Tibial nerve (tissue), 4 donors: ENCODE measurements at regions not wholly inside any gene's neighbourhood (a gene's known extent, or its start where the extent isn't known, plus 50 kb on each side); places are given as distances from the start of the nearest gene placed in this dataset.

ENCODE experiments used
- DNase-seq, 2 donors: peaks; one replicate each; pipeline ENCODE4 v3.0.0-alpha.2; 2019; ENCODE audit warnings: low spot score in 2 of 2
- H3K27ac ChIP-seq, 4 donors: fragments of 200-600 bp; sonication (generic) in 3 of 4; one replicate each; pipeline ENCODE4 v1.5.1; 2017 to 2019; ENCODE audit warnings: mild to moderate bottlenecking in 1 of 4
- H3K27me3 ChIP-seq, 2 donors: fragments of 200-600 bp; sonication (generic) in 1 of 2; one replicate each; pipeline versions ENCODE4 v1.5.1 to v1.6.0; 2017 to 2019
- H3K36me3 ChIP-seq, 3 donors: fragments of 200-600 bp; sonication (generic); one replicate each; pipeline ENCODE4 v1.5.1; 2018 to 2019
- H3K4me1 ChIP-seq, 4 donors: fragments of 200-600 bp; sonication (generic) in 3 of 4; one replicate each; pipeline ENCODE4 v1.5.1; 2017 to 2019
- H3K4me3 ChIP-seq, 4 donors: fragments of 200-600 bp; sonication (generic) in 3 of 4; one replicate each; pipeline ENCODE4 v1.5.1; 2017 to 2019; ENCODE audit warnings: mild to moderate bottlenecking in 1 of 4, moderate library complexity in 1 of 4
- H3K9me3 ChIP-seq, 4 donors: fragments of 200-600 bp; sonication (generic) in 3 of 4; one replicate each; pipeline ENCODE4 v1.5.1; 2017 to 2019
- CTCF ChIP-seq, 5 experiments: fragments of 200-600 bp in 3 of 5; fragments of 450-650 bp in 2 of 5; sonication (generic) in 3 of 5; IDR thresholded peaks; one replicate each; pipeline ENCODE4 v1.5.1; 2016 to 2019; ENCODE audit warnings: antibody characterized with exemption in 5 of 5, mild to moderate bottlenecking in 3 of 5, moderate library complexity in 2 of 5
- EP300 ChIP-seq, 2 donors: sonication (generic); formaldehyde crosslinking; IDR thresholded peaks; one replicate each; pipeline ENCODE4 v1.6.1; 2017; ENCODE audit warnings: antibody characterized with exemption in 2 of 2, mild to moderate bottlenecking in 1 of 2
- POLR2A ChIP-seq, 2 donors: fragments of 450-650 bp; IDR thresholded peaks; one replicate each; pipeline ENCODE4 v1.6.1; 2017; ENCODE audit warnings: antibody characterized with exemption in 2 of 2, mild to moderate bottlenecking in 2 of 2, moderate library complexity in 2 of 2
- WGBS, 2 donors: methylation state at CpG; one replicate each; pipeline ENCODE4 v1.1.5; 2018; 5-methylcytosine and 5-hydroxymethylcytosine counted together

- H3K4me3 ChIP-seq = no peak overlapping the region
- H3K9me3 ChIP-seq = no peaks in the 10 kb centered on the region
- H3K36me3 ChIP-seq = no peaks in the 10 kb centered on the region
- no peak for DNase-seq
- H3K27ac ChIP-seq = no peak overlapping the region
- H3K27me3 ChIP-seq = no peaks in the 10 kb centered on the region
- 50 to 52% methylated on average over 2 of the region's 2 CpGs for WGBS, 2 donors
- no peaks in the 10 kb centered on the region for H3K4me1 ChIP-seq
- TF ChIP-seq CTCF (IDR thresholded peaks at IDR 0.05) (no peak), EP300 (IDR thresholded peaks at IDR 0.05) (no peak), POLR2A (IDR thresholded peaks at IDR 0.05) (no peak)
Measured at GRCh38 chr5:21603796-21604195, 1249.3 kb downstream of the CDH12 start.

GRCh38 chr5:21594566-21594965, 1258.6 kb downstream of the CDH12 start:
- Histone ChIP-seq H3K4me3 (no peak overlapping the region), H3K27ac (no peak overlapping the region), H3K9me3 (peaks cover 0 to 13% (median 0%) of the 10 kb centered on the region in 4 donors), H3K36me3 (no peaks in the 10 kb centered on the region), H3K4me1 (no peaks in the 10 kb centered on the region), H3K27me3 (no peaks in the 10 kb centered on the region)
- no peak for TF ChIP-seq EP300 (IDR thresholded peaks at IDR 0.05)
- TF ChIP-seq POLR2A (IDR thresholded peaks at IDR 0.05) = no peak
- TF ChIP-seq CTCF (IDR thresholded peaks at IDR 0.05) = no peak
- no peak for DNase-seq
- 93 to 100% methylated on average over 2 of the region's 2 CpGs for WGBS, 2 donors

GRCh38 chr5:21593261-21593660, 1259.9 kb downstream of the CDH12 start:
- no peak overlapping the region for H3K4me3 ChIP-seq
- DNase-seq = no peak
- H3K9me3 ChIP-seq = peaks cover 0 to 13% (median 0%) of the 10 kb centered on the region in 4 donors
- no peaks in the 10 kb centered on the region for H3K36me3 ChIP-seq
- TF ChIP-seq CTCF (IDR thresholded peaks at IDR 0.05) = no peak
- no peak for TF ChIP-seq POLR2A (IDR thresholded peaks at IDR 0.05)
- TF ChIP-seq EP300 (IDR thresholded peaks at IDR 0.05) = no peak
- no peak overlapping the region for H3K27ac ChIP-seq
- H3K4me1 ChIP-seq = no peaks in the 10 kb centered on the region
- H3K27me3 ChIP-seq = no peaks in the 10 kb centered on the region

GRCh38 chr5:21581508-21581907, 1271.6 kb downstream of the CDH12 start:
- Histone ChIP-seq H3K4me3 (no peak overlapping the region), H3K4me1 (no peaks in the 10 kb centered on the region), H3K36me3 (peaks cover 0 to 6% (median 0%) of the 10 kb centered on the region in 3 donors), H3K9me3 (no peaks in the 10 kb centered on the region), H3K27me3 (no peaks in the 10 kb centered on the region), H3K27ac (no peak overlapping the region)
- TF ChIP-seq EP300 (IDR thresholded peaks at IDR 0.05) = no peak
- no peak for TF ChIP-seq CTCF (IDR thresholded peaks at IDR 0.05)
- TF ChIP-seq POLR2A (IDR thresholded peaks at IDR 0.05) = no peak
- WGBS, 2 donors = 74 to 76% methylated on average over 3 of the region's 3 CpGs
- DNase-seq = no peak

GRCh38 chr5:21574961-21575360, 1278.2 kb downstream of the CDH12 start:
- WGBS, 2 donors = 72 to 75% methylated on average over 4 of the region's 4 CpGs
- Histone ChIP-seq H3K36me3 (no peaks in the 10 kb centered on the region), H3K4me3 (no peak overlapping the region), H3K4me1 (no peaks in the 10 kb centered on the region), H3K27ac (no peak overlapping the region), H3K9me3 (no peaks in the 10 kb centered on the region), H3K27me3 (no peaks in the 10 kb centered on the region)
- no peak for DNase-seq
- no peak for TF ChIP-seq CTCF (IDR thresholded peaks at IDR 0.05)
- TF ChIP-seq POLR2A (IDR thresholded peaks at IDR 0.05) = no peak
- no peak for TF ChIP-seq EP300 (IDR thresholded peaks at IDR 0.05)
